CD4-positive, alpha-beta T cell (primary cell): ENCODE measurements at regions not wholly inside any gene's neighbourhood (a gene's known extent, or its start where the extent isn't known, plus 50 kb on each side); places are given as distances from the start of the nearest gene placed in this dataset.

Experiments used
- ATAC-seq: fragments of 200-7000 bp; cut with Tn5 transposase; one replicate; pipeline ENCODE4 v1.10.0; 2022; ENCODE audit warnings: mild to moderate bottlenecking; ENCODE audit not compliant: poor library complexity
- CTCF ChIA-PET: fragments of 350-600 bp; sonication (Branson Sonifier 250); formaldehyde crosslinking; loops from one replicate; lab custom pipeline; 2021; ENCODE audit warnings: antibody characterized with exemption, inconsistent platforms; lab: Charles Lee
- POLR2A ChIA-PET: fragments of 350-600 bp; sonication (Branson Sonifier 250); formaldehyde crosslinking; loops from one replicate; lab custom pipeline; 2021; ENCODE audit warnings: antibody characterized with exemption, inconsistent platforms; lab: Charles Lee
- DNase-seq, 14 experiments: peaks; one replicate each; pipeline ENCODE4 v3.0.0-alpha.2; 2013 to 2020; ENCODE audit warnings: mixed read lengths in 2 of 14
- H3K27ac ChIP-seq, 2 donors: one replicate each; pipeline versions ENCODE4 v1.5.1 to v1.7.0; 2013; ENCODE audit warnings: low read length in 2 of 2, low read depth in 1 of 2, mild to moderate bottlenecking in 1 of 2
- H3K27me3 ChIP-seq, 2 experiments: 1 replicate in 1 of 2; 2 replicates in 1 of 2; pipeline versions ENCODE4 v1.6.1 to v1.7.0; 2013; ENCODE audit warnings: low read length in 2 of 2, control low read depth in 1 of 2, mild to moderate bottlenecking in 1 of 2, moderate library complexity in 1 of 2; ENCODE audit not compliant: insufficient read depth in 2 of 2, control insufficient read depth in 1 of 2
- H3K36me3 ChIP-seq: one replicate; pipeline ENCODE4 v1.6.1; 2013; ENCODE audit warnings: low read length, control low read depth; ENCODE audit not compliant: insufficient read depth
- H3K4me1 ChIP-seq: one replicate; pipeline ENCODE4 v1.6.1; 2013; ENCODE audit warnings: low read length, control low read depth; ENCODE audit not compliant: insufficient read depth
- H3K4me3 ChIP-seq: one replicate; pipeline ENCODE4 v1.5.1; 2013; ENCODE audit warnings: mild to moderate bottlenecking, low read length, moderate library complexity
- H3K9me3 ChIP-seq, 2 experiments: 1 replicate in 1 of 2; 2 replicates in 1 of 2; pipeline versions ENCODE4 v1.6.1 to v1.7.0; 2013; ENCODE audit warnings: low read length in 2 of 2, mild to moderate bottlenecking in 2 of 2, control low read depth in 1 of 2, moderate library complexity in 1 of 2; ENCODE audit not compliant: control insufficient read depth in 1 of 2, insufficient read depth in 1 of 2
- H3K27ac Mint-ChIP-seq: one replicate; pipeline ENCODE4 v1.8.0; 2020; ENCODE audit warnings: mixed read lengths
- H3K27me3 Mint-ChIP-seq: one replicate; pipeline ENCODE4 v1.8.0; 2021; ENCODE audit warnings: mixed read lengths
- H3K36me3 Mint-ChIP-seq: one replicate; pipeline ENCODE4 v1.8.0; 2021; ENCODE audit warnings: low read depth, mixed read lengths
- H3K4me1 Mint-ChIP-seq: one replicate; pipeline ENCODE4 v1.8.0; 2021; ENCODE audit warnings: low read depth, mixed read lengths
- H3K4me3 Mint-ChIP-seq: one replicate; pipeline ENCODE4 v1.8.0; 2020; ENCODE audit warnings: mild to moderate bottlenecking, mixed read lengths
- H3K9me3 Mint-ChIP-seq: one replicate; pipeline ENCODE4 v1.8.0; 2020; ENCODE audit warnings: mixed read lengths
- CTCF ChIP-seq: fragments of 200-600 bp; IDR thresholded peaks from one replicate; pipeline ENCODE4 v1.8.0; 2022; ENCODE audit warnings: antibody characterized with exemption, mild to moderate bottlenecking
- intact Hi-C, 2 experiments: fragments of 100-400 bp; cut with DNase I in 1 of 2; cut with micrococcal nuclease in 1 of 2; formaldehyde crosslinking; loops; one replicate each; pipeline versions ENCODE4 v1.15.1 to v1.9.0; 2023 to 2025; cut with DNase I, micrococcal nuclease

GRCh38 chr1:163257763-163258162 lies 55.0 kb upstream of the RGS5 start:
- H3K9me3 Mint-ChIP-seq: no peaks in the 10 kb centered on the region
- no peak for TF ChIP-seq CTCF
- peaks cover 37% of the 10 kb centered on the region for H3K36me3 Mint-ChIP-seq
- no peak for DNase-seq
- H3K27ac ChIP-seq: no peak overlapping the region
- no peak overlapping the region for H3K27ac Mint-ChIP-seq
- POLR2A ChIA-PET: no interaction called here
- H3K4me3 ChIP-seq: no peak overlapping the region
- no peaks in the 10 kb centered on the region for H3K9me3 ChIP-seq
- no peak overlapping the region for H3K4me3 Mint-ChIP-seq
- H3K4me1 Mint-ChIP-seq: no peaks in the 10 kb centered on the region
- H3K4me1 ChIP-seq: no peaks in the 10 kb centered on the region
- no peaks in the 10 kb centered on the region for H3K27me3 Mint-ChIP-seq
- H3K27me3 ChIP-seq: no peaks in the 10 kb centered on the region
- CTCF ChIA-PET: interaction anchor here (0.9 kb wide), 1 partner anchor 44 kb away, joined by 4 read pairs; no protein-coding TSS in a partner anchor
- no peaks in the 10 kb centered on the region for H3K36me3 ChIP-seq
- intact Hi-C loops: no loop called here
- ATAC-seq: no peak

- Mint-ChIP-seq H3K4me3 (no peak overlapping the region), H3K27ac (no peak overlapping the region), H3K4me1 (no peaks in the 10 kb centered on the region), H3K27me3 (no peaks in the 10 kb centered on the region), H3K9me3 (no peaks in the 10 kb centered on the region), H3K36me3 (peaks cover 37% of the 10 kb centered on the region)
- POLR2A ChIA-PET: no interaction called here
- DNase-seq: no peak
- intact Hi-C loops: no loop called here
- H3K27me3 ChIP-seq: no peaks in the 10 kb centered on the region
- no peak for ATAC-seq
- CTCF ChIA-PET: interaction anchor here (0.9 kb wide), 1 partner anchor 43 kb away, joined by 4 read pairs; no protein-coding TSS in a partner anchor
- no peak overlapping the region for H3K27ac ChIP-seq
- no peak for TF ChIP-seq CTCF
- no peaks in the 10 kb centered on the region for H3K9me3 ChIP-seq
- H3K4me1 ChIP-seq: no peaks in the 10 kb centered on the region
- H3K4me3 ChIP-seq: no peak overlapping the region
- H3K36me3 ChIP-seq: no peaks in the 10 kb centered on the region
These were observed 55.5 kb upstream of the RGS5 start for GRCh38 chr1:163258181-163258580.

- ATAC-seq: no peak
- Histone ChIP-seq H3K4me1 (no peaks in the 10 kb centered on the region), H3K36me3 (no peaks in the 10 kb centered on the region), H3K27ac (no peak overlapping the region), H3K4me3 (no peak overlapping the region), H3K9me3 (no peaks in the 10 kb centered on the region), H3K27me3 (no peaks in the 10 kb centered on the region)
- H3K4me1 Mint-ChIP-seq: no peaks in the 10 kb centered on the region
- no peak overlapping the region for H3K27ac Mint-ChIP-seq
- H3K9me3 Mint-ChIP-seq: no peaks in the 10 kb centered on the region
- intact Hi-C loops: no loop called here
- TF ChIP-seq CTCF: no peak
- no peak for DNase-seq
- no peak overlapping the region for H3K4me3 Mint-ChIP-seq
- H3K27me3 Mint-ChIP-seq: no peaks in the 10 kb centered on the region
- ChIA-PET CTCF (no interaction called here), POLR2A (no interaction called here)
- H3K36me3 Mint-ChIP-seq: peaks cover 13% of the 10 kb centered on the region
These were observed 57.7 kb upstream of the NUF2 start for GRCh38 chr1:163263818-163264655.
